Fibroblast of mammary gland (primary cell): ENCODE measurements at regions not wholly inside any gene's neighbourhood (a gene's known extent, or its start where the extent isn't known, plus 50 kb on each side); places are given as distances from the start of the nearest gene placed in this dataset.

Experiments used
- DNase-seq: peaks from one replicate; pipeline ENCODE4 v3.0.0-alpha.2; 2010; ENCODE audit warnings: low read depth
- H3K4me3 ChIP-seq: 2 replicates; pipeline ENCODE4 v1.5.1; 2011; ENCODE audit warnings: low read depth, mild to moderate bottlenecking, low read length, moderate library complexity; ENCODE audit not compliant: control insufficient read depth
- CTCF ChIP-seq: conservative IDR thresholded peaks from 2 replicates; pipeline ENCODE4 v1.5.1; 2011; ENCODE audit warnings: low read depth, low read length, inconsistent platforms; ENCODE audit not compliant: control insufficient read depth, insufficient read depth

DNA sequence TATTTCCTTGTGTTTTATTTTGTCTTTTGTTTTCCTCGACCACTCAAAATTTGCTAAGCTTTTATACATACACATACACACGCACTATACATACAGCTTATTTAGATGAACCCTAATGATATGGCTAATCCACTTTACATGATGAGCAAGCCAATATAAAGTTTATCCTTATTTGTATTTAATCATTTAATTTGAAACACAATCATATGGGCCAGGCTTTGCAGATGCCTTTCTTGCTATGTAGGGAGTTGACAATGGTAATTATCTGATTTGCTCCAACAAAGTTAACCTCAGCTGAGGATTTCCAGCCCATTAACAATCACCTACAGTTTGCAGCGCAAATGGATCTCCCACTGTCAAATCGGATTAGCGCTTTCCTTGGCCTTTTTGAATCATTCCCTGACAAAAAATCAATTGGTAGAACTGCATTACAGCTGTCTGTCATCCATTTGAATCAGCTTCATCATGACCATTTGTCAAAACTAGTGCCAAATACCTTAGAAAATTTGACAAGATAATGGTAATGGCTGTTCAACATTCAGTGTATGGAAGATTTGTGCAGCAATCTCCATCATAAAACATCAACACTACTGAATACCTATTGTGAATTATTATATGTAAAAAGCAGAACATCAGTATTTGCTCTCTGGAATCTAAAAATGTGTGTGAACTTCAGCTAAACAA lies 352.6 kb downstream of the MRPL39 start:
- no peak for DNase-seq
- TF ChIP-seq CTCF, result no peak
- no peak overlapping the region for H3K4me3 ChIP-seq

DNA sequence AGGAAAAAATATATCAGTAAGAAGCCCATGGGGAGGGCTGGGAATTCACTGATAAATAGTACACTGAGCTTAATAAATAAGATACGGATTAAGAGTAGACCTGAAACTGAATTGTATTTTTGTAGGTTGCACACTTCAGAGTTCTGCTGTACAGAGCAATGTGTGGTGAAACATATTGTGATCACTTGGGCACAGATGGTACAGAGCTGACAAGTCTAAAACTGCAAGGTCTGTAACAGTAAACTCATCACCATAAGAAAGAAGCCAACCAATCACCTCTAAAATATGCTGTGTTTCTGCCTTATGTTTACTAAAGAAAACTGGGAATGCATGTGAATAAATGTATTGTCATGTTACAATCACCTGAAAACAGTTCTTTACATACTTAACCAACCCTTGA lies 360.7 kb downstream of the MRPL39 start:
- no peak for TF ChIP-seq CTCF
- DNase-seq, result no peak
- no peak overlapping the region for H3K4me3 ChIP-seq

DNA sequence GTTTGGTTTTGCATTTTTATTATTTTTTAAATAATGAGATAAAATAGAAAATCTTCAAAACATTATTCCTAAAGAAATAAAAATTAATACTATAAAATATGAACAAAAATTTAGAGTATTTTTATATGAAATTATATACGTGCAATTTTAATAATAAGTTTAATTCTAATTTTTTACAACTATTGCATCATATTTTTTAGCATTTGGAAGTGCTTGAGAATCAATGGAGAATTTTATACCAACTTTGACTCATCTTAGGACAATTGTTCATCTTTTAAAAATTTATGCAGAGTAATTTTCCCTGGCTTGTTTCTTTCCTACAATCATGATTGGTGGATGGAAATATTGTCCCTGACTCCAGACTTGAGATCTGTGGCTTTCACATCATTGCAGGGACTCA lies 362.5 kb downstream of the MRPL39 start:
- TF ChIP-seq CTCF, result no peak
- no peak for DNase-seq
- H3K4me3 ChIP-seq, result no peak overlapping the region

- TF ChIP-seq CTCF, result no peak
Observed at GRCh38 chr21:25243808-25244207, 363.5 kb downstream of the MRPL39 start.

DNA sequence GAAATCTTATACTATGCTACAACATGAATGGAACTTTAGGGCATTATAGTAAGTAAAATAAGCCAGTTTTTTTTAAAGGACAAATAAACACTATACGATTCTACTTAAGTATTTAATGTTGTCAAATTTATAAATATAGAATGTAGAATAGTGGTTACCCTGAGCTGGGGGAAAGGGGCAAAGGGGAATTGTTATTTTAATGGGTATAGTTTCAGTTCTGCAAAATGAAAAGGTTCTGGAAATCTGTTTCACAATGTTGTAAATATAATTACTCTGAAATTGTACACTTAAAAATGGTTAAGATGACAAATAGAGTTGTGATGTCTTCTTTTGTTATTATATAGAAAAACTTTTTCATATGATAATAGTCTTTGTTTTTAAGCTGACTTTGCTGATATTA lies 366.3 kb downstream of the MRPL39 start:
- no peak for DNase-seq
- TF ChIP-seq CTCF, result no peak
- H3K4me3 ChIP-seq, result no peak overlapping the region

More at GRCh38 chr21:25243808-25244207, 363.5 kb downstream of the MRPL39 start:
- H3K4me3 ChIP-seq, result no peak overlapping the region
- DNase-seq, result no peak

GRCh38 chr21:25234857-25235801 lies 372.2 kb downstream of the MRPL39 start:
- H3K4me3 ChIP-seq, result no peak overlapping the region
- TF ChIP-seq CTCF, result no peak
- no peak for DNase-seq
